Thoracic aorta (tissue), 2 donors: ENCODE measurements at regions not wholly inside any gene's neighbourhood (a gene's known extent, or its start where the extent isn't known, plus 50 kb on each side); places are given as distances from the start of the nearest gene placed in this dataset.

Experiments used
- ATAC-seq: fragments of 150-250 bp; one replicate; pipeline ENCODE4 v1.8.0; 2017; ENCODE audit warnings: low read depth; ENCODE audit not compliant: insufficient number of reproducible peaks, low FRiP score
- DNase-seq: peaks from one replicate; pipeline ENCODE4 v3.0.0-alpha.2; 2020; ENCODE audit warnings: low spot score
- H3K27ac ChIP-seq, 2 donors: fragments of 200-600 bp; sonication (generic); 1 replicate in 1 of 2; 2 replicates in 1 of 2; pipeline ENCODE4 v1.5.1; 2016; ENCODE audit warnings: mild to moderate bottlenecking in 2 of 2, moderate library complexity in 2 of 2
- H3K27me3 ChIP-seq: fragments of 200-600 bp; sonication (generic); replicated peaks from 2 replicates; pipeline ENCODE4 v1.6.0; 2016; ENCODE audit warnings: mild to moderate bottlenecking; ENCODE audit not compliant: insufficient read depth
- H3K36me3 ChIP-seq: fragments of 200-600 bp; sonication (generic); one replicate; pipeline ENCODE4 v1.5.1; 2016
- H3K4me1 ChIP-seq, 2 donors: fragments of 200-600 bp; sonication (generic); 1 replicate in 1 of 2; 2 replicates in 1 of 2; pipeline versions ENCODE4 v1.5.1 to v1.6.0; 2016; ENCODE audit warnings: low read depth in 2 of 2, mild to moderate bottlenecking in 1 of 2; ENCODE audit not compliant: control insufficient read depth in 1 of 2
- H3K4me3 ChIP-seq: fragments of 200-600 bp; sonication (generic); 2 replicates; pipeline ENCODE4 v1.5.1; 2016; ENCODE audit warnings: mild to moderate bottlenecking
- H3K9me3 ChIP-seq: fragments of 200-600 bp; sonication (generic); 2 replicates; pipeline ENCODE4 v1.5.1; 2016
- CTCF ChIP-seq: fragments of 200-600 bp; sonication (generic); IDR thresholded peaks from one replicate; pipeline ENCODE4 v1.5.1; 2019; ENCODE audit warnings: antibody characterized with exemption

- TF ChIP-seq CTCF: no peak
- no peak for ATAC-seq
- no peak for DNase-seq
Measured at GRCh38 chr10:88117869-88118632, 254.6 kb downstream of the PTEN start.

GRCh38 chr10:88118729-88119128 is 255.3 kb downstream of the PTEN start:
- H3K27me3 ChIP-seq: no peaks in the 10 kb centered on the region
- H3K4me1 ChIP-seq: peaks cover 0 to 6% of the 10 kb centered on the region in 2 donors
- H3K4me3 ChIP-seq: no peak overlapping the region
- no peaks in the 10 kb centered on the region for H3K36me3 ChIP-seq
- no peak for TF ChIP-seq CTCF
- DNase-seq (no peak), ATAC-seq (no peak)
- H3K27ac ChIP-seq: no peak overlapping the region
- H3K9me3 ChIP-seq: no peaks in the 10 kb centered on the region

More at GRCh38 chr10:88117869-88118632, 254.6 kb downstream of the PTEN start:
- Histone ChIP-seq H3K4me3 (no peak overlapping the region), H3K27ac (no peak overlapping the region), H3K4me1 (peaks cover 0 to 6% of the 10 kb centered on the region in 2 donors), H3K27me3 (no peaks in the 10 kb centered on the region), H3K36me3 (no peaks in the 10 kb centered on the region), H3K9me3 (no peaks in the 10 kb centered on the region)

- no peak overlapping the region for H3K27ac ChIP-seq
- H3K4me3 ChIP-seq: no peak overlapping the region
- H3K36me3 ChIP-seq: no peaks in the 10 kb centered on the region
- H3K27me3 ChIP-seq: no peaks in the 10 kb centered on the region
- H3K4me1 ChIP-seq: peaks cover 0 to 2% of the 10 kb centered on the region in 2 donors
- TF ChIP-seq CTCF: no peak
- H3K9me3 ChIP-seq: no peaks in the 10 kb centered on the region
- no peak for ATAC-seq
- no peak for DNase-seq
Measured at GRCh38 chr10:88119160-88119559, 255.7 kb downstream of the PTEN start.

GRCh38 chr10:88120075-88120474 is 256.6 kb downstream of the PTEN start:
- Histone ChIP-seq H3K9me3 (no peaks in the 10 kb centered on the region), H3K4me1 (no peaks in the 10 kb centered on the region), H3K36me3 (no peaks in the 10 kb centered on the region), H3K27me3 (no peaks in the 10 kb centered on the region), H3K4me3 (no peak overlapping the region), H3K27ac (no peak overlapping the region)
- no peak for ATAC-seq
- no peak for TF ChIP-seq CTCF
- no peak for DNase-seq

GRCh38 chr10:88120599-88121333 is 257.3 kb downstream of the PTEN start:
- no peak for TF ChIP-seq CTCF
- ATAC-seq: no peak
- Histone ChIP-seq H3K27me3 (no peaks in the 10 kb centered on the region), H3K4me3 (no peak overlapping the region), H3K9me3 (no peaks in the 10 kb centered on the region), H3K4me1 (no peaks in the 10 kb centered on the region), H3K36me3 (no peaks in the 10 kb centered on the region), H3K27ac (no peak overlapping the region)
- no peak for DNase-seq
